Upper lobe of left lung (tissue), 6 donors: ENCODE measurements at regions not wholly inside any gene's neighbourhood (a gene's known extent, or its start where the extent isn't known, plus 50 kb on each side); places are given as distances from the start of the nearest gene placed in this dataset.
"Not testable (repeated sequence)": the region's sequence is repeated elsewhere in the genome, so short reads cannot be mapped to it uniquely, and the experiment has no call there.

ENCODE experiments used
- ATAC-seq, 2 donors: fragments of 200-7000 bp; cut with Tn5 transposase; one replicate each; pipeline ENCODE4 v1.9.1; 2022; ENCODE audit warnings: mild to moderate bottlenecking in 2 of 2, moderate library complexity in 2 of 2; ENCODE audit not compliant: low FRiP score in 2 of 2
- DNase-seq, 2 donors: peaks; one replicate each; pipeline ENCODE4 v3.0.0-alpha.2; 2019 to 2020
- H3K27ac ChIP-seq, 4 donors: fragments of 200-600 bp; sonication (generic); one replicate each; pipeline ENCODE4 v1.5.1; 2016 to 2019
- H3K27me3 ChIP-seq, 4 donors: fragments of 200-600 bp; sonication (generic); one replicate each; pipeline ENCODE4 v1.5.1; 2017 to 2019
- H3K36me3 ChIP-seq, 4 donors: fragments of 200-600 bp; sonication (generic); one replicate each; pipeline ENCODE4 v1.5.1; 2016 to 2019
- H3K4me1 ChIP-seq, 4 donors: fragments of 200-600 bp; sonication (generic); one replicate each; pipeline ENCODE4 v1.5.1; 2018 to 2019
- H3K4me3 ChIP-seq, 4 donors: fragments of 200-600 bp; sonication (generic); one replicate each; pipeline ENCODE4 v1.5.1; 2017 to 2019; ENCODE audit warnings: mild to moderate bottlenecking in 2 of 4, moderate library complexity in 1 of 4
- H3K9me3 ChIP-seq, 4 donors: fragments of 200-600 bp; sonication (generic); one replicate each; pipeline ENCODE4 v1.5.1; 2018 to 2019
- EP300 ChIP-seq, 4 donors: sonication (generic); formaldehyde crosslinking; IDR thresholded peaks; one replicate each; pipeline ENCODE4 v1.5.1; 2017; ENCODE audit warnings: antibody characterized with exemption in 4 of 4, control low read depth in 2 of 4
- POLR2A ChIP-seq, 4 donors: fragments of 450-650 bp; IDR thresholded peaks; one replicate each; pipeline ENCODE4 v1.5.1; 2016 to 2017; ENCODE audit warnings: antibody characterized with exemption in 4 of 4, mild to moderate bottlenecking in 2 of 4
- POLR2AphosphoS5 ChIP-seq, 2 donors: sonication (generic); formaldehyde crosslinking; IDR thresholded peaks; one replicate each; pipeline ENCODE4 v1.5.1; 2017; ENCODE audit warnings: antibody characterized with exemption in 2 of 2
- WGBS, 2 donors: methylation state at CpG; one replicate each; pipeline ENCODE4 v1.1.5; 2017 to 2018; 5-methylcytosine and 5-hydroxymethylcytosine counted together
- TF ChIP-seq, protein P1 (sequence below), 6 experiments: fragments of 450-650 bp in 4 of 6; fragments of 200-600 bp in 2 of 6; sonication (generic) in 2 of 6; IDR thresholded peaks; one replicate each; pipeline ENCODE4 v1.5.1; 2016 to 2019; ENCODE audit warnings: antibody characterized with exemption in 6 of 6
- donor health status: DM: no; HTN: no; CAD: no; lungs with moderate emphysema.
- donor health status: DM: no; HTN: yes; CAD: no; lungs with severe emphysema.

DNA sequence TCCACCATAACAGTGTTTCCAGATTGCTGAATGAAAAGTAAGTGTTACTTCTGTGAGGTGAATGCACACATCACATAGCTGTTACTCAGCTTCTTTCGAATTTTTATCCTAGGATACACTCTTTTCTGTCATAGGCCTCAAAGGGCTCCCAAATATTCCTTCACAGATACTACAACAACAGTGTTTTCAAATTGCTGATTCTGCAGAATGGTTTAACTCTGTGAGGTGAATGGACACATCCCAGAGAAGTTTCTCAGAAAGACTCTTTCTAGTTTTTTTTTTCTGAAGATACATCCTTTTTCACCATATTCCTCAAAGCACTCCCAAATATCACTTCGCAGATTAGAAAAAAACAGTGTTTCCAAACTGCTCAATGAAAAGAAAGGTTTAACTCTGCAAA, 221.1 kb downstream of the OR4A5 start:
- H3K9me3 ChIP-seq = peaks cover 27 to 95% (median 80%) of the 10 kb centered on the region in 4 donors
- DNase-seq (no peak), ATAC-seq (no peak)
- H3K27ac ChIP-seq = no peak overlapping the region
- no peaks in the 10 kb centered on the region for H3K36me3 ChIP-seq
- WGBS, 2 donors = 56 to 70% methylated on average over 2 of the region's 2 CpGs
- H3K4me1 ChIP-seq = no peaks in the 10 kb centered on the region
- no peak overlapping the region for H3K4me3 ChIP-seq
- H3K27me3 ChIP-seq = no peaks in the 10 kb centered on the region
- TF ChIP-seq POLR2AphosphoS5 (IDR thresholded peaks at IDR 0.05) = no peak
- TF ChIP-seq EP300 (IDR thresholded peaks at IDR 0.05) = no peak
- TF ChIP-seq POLR2A (IDR thresholded peaks at IDR 0.05) = no peak
- TF ChIP-seq, protein P1, sequence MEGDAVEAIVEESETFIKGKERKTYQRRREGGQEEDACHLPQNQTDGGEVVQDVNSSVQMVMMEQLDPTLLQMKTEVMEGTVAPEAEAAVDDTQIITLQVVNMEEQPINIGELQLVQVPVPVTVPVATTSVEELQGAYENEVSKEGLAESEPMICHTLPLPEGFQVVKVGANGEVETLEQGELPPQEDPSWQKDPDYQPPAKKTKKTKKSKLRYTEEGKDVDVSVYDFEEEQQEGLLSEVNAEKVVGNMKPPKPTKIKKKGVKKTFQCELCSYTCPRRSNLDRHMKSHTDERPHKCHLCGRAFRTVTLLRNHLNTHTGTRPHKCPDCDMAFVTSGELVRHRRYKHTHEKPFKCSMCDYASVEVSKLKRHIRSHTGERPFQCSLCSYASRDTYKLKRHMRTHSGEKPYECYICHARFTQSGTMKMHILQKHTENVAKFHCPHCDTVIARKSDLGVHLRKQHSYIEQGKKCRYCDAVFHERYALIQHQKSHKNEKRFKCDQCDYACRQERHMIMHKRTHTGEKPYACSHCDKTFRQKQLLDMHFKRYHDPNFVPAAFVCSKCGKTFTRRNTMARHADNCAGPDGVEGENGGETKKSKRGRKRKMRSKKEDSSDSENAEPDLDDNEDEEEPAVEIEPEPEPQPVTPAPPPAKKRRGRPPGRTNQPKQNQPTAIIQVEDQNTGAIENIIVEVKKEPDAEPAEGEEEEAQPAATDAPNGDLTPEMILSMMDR (IDR thresholded peaks at IDR 0.05) = no peak

DNA sequence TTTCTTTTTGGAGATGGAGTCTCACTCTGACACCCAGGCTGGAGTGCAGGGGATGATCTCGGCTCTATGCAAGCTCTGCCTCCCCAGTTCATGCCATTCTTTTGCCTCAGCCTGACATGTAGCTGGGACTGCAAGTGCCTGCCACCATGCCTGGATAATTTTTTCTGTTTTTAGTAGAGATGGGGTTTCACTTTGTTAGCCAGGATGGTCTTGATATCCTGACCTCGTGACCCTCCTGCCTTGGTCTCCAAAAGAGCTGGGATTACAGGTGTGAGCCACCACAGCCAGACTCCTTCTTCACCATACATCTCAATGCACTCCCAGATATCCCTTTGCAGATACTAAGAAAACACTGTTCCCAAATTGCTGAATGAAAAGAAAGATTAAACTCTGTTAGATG, 224.3 kb downstream of the OR4A5 start:
- Histone ChIP-seq H3K9me3 (peaks cover 52 to 93% (median 82%) of the 10 kb centered on the region in 4 donors), H3K4me3 (no peak overlapping the region), H3K27me3 (no peaks in the 10 kb centered on the region), H3K36me3 (no peaks in the 10 kb centered on the region), H3K27ac (no peak overlapping the region), H3K4me1 (no peaks in the 10 kb centered on the region)
- DNase-seq = no peak
- TF ChIP-seq POLR2AphosphoS5 (IDR thresholded peaks at IDR 0.05) (no peak), POLR2A (IDR thresholded peaks at IDR 0.05) (no peak), EP300 (IDR thresholded peaks at IDR 0.05) (no peak)
- TF ChIP-seq, protein P1 (IDR thresholded peaks at IDR 0.05) = no peak
- WGBS, 2 donors = 28 to 48% methylated on average over 2 of the region's 2 CpGs
- ATAC-seq = no peak

DNA sequence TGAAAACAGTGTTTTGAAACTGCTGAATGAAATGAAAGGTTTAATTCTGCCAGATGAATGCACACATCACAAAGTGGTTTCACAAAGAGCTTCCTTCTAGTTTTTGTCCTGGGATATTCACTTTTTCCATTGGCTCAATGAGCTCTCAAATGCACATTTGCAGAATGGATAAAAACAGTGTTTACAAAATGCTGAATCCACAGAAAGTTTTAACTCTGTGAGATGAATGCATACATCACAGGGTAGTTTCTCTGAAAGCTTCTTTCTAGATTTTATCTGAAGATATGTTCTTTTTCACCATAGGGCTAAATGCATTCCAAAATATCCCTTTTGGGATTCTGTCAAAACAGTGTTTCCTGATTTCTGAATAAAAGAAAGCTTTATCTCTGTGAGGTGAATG, 237.6 kb downstream of the OR4A5 start:
- no peak for TF ChIP-seq EP300 (IDR thresholded peaks at IDR 0.05)
- TF ChIP-seq, protein P1 (IDR thresholded peaks at IDR 0.05) = no peak
- TF ChIP-seq POLR2AphosphoS5 (IDR thresholded peaks at IDR 0.05) = no peak
- TF ChIP-seq POLR2A (IDR thresholded peaks at IDR 0.05) = no peak
- no peaks in the 10 kb centered on the region for H3K4me1 ChIP-seq
- H3K36me3 ChIP-seq = no peaks in the 10 kb centered on the region
- H3K4me3 ChIP-seq = no peak overlapping the region
- H3K9me3 ChIP-seq = peaks cover 0 to 63% (median 37%) of the 10 kb centered on the region in 4 donors
- ATAC-seq (no peak), DNase-seq (no peak)
- no peaks in the 10 kb centered on the region for H3K27me3 ChIP-seq
- H3K27ac ChIP-seq = no peak overlapping the region

DNA sequence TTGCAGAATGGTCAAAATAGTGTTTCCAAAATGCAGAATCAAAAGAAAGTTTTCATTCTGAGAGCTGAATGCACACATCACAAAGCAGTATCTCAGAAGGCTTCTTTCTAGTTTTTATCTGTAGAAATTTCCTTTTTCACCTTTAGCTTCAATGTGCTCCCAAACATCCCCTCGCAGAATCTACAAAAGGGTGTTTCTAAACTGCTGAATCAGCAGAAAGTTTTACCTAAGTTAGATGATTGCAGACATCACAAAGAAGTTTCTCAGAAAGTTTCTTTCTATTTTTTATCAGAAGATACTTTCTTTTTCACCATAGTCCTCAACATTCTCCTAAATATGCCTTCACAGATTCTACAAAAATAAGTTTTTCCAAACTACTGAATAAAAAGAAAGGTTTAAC, 239.8 kb downstream of the OR4A5 start:
- H3K27me3 ChIP-seq = no peaks in the 10 kb centered on the region
- peaks cover 0 to 40% (median 22%) of the 10 kb centered on the region in 4 donors for H3K9me3 ChIP-seq
- DNase-seq (no peak), ATAC-seq (no peak)
- H3K27ac ChIP-seq = no peak overlapping the region
- H3K4me3 ChIP-seq = no peak overlapping the region
- no peaks in the 10 kb centered on the region for H3K4me1 ChIP-seq
- no peaks in the 10 kb centered on the region for H3K36me3 ChIP-seq
- TF ChIP-seq, protein P1 (IDR thresholded peaks at IDR 0.05) = no peak
- TF ChIP-seq POLR2A (IDR thresholded peaks at IDR 0.05) (no peak), EP300 (IDR thresholded peaks at IDR 0.05) (no peak)
- 71 to 88% methylated on average over 1 of the region's 1 CpG for WGBS, 2 donors

DNA sequence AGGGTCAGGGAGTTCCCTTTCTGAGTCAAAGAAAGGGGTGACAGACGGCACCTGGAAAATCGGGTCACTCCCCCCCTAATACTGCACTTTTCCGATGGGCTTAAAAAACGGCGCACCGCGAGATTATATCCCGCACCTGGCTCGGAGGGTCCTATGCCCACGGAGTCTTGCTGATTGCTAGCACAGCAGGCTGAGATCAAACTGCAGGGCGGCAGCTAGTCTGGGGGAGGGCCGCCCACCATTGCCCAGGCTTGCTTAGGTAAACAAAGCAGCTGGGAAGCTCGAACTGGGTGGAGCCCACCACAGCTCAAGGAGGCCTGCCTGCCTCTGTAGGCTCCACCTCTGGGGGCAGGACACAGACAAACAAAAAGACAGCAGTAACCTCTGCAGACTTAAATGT, 240.5 kb downstream of the OR4A5 start:
- peak in 1 of 2 donors; percentile 1 for DNase-seq
- H3K4me3 ChIP-seq, ATAC-seq, H3K4me1 ChIP-seq, H3K36me3 ChIP-seq, H3K27me3 ChIP-seq, H3K27ac ChIP-seq: not testable (repeated sequence)
- WGBS, 2 donors = 85 to 97% methylated on average over 6 to 11 of the region's 13 CpGs
- peaks cover 0 to 34% (median 20%) of the 10 kb centered on the region in 4 donors for H3K9me3 ChIP-seq
